C4-2B (cell line): ENCODE measurements at regions not wholly inside any gene's neighbourhood (a gene's known extent, or its start where the extent isn't known, plus 50 kb on each side); places are given as distances from the start of the nearest gene placed in this dataset.

Source experiments
- CTCF ChIP-seq: fragments of 450-650 bp; conservative IDR thresholded peaks from 2 replicates; pipeline ENCODE4 v1.5.1; 2017; ENCODE audit warnings: mild to moderate bottlenecking
- ZFX ChIP-seq: fragments of 450-650 bp; IDR thresholded peaks from 2 replicates; pipeline ENCODE4 v1.6.1; 2017

GRCh38 chr7:94241402-94241925 is 153.2 kb upstream of the COL1A2 start:
- TF ChIP-seq CTCF (no peak), ZFX (no peak)
